Left renal pelvis (tissue), 4 donors: ENCODE measurements at regions not wholly inside any gene's neighbourhood (a gene's known extent, or its start where the extent isn't known, plus 50 kb on each side); places are given as distances from the start of the nearest gene placed in this dataset.
"Not testable (repeated sequence)": the region's sequence is repeated elsewhere in the genome, so short reads cannot be mapped to it uniquely, and the experiment has no call there.

Source experiments
- DNase-seq, 4 donors: peaks; one replicate each; pipeline ENCODE4 v3.0.0-alpha.2; 2013; ENCODE audit warnings: low read depth in 4 of 4, low spot score in 3 of 4

- no peak for DNase-seq
Measured at GRCh38 chr4:84232309-84233095, 266.6 kb downstream of the NKX6-1 start.

GRCh38 chr4:84231539-84232055 is 267.5 kb downstream of the NKX6-1 start:
- no peak for DNase-seq

GRCh38 chr4:84224522-84224921 is 274.6 kb downstream of the NKX6-1 start:
- DNase-seq, result no peak

- DNase-seq, result no peak
Measured at GRCh38 chr4:84221704-84222103, 277.4 kb downstream of the NKX6-1 start.

- DNase-seq, result no peak
Measured at GRCh38 chr4:84220990-84221389, 278.1 kb downstream of the NKX6-1 start.

GRCh38 chr4:84219656-84220055 is 279.4 kb downstream of the NKX6-1 start:
- no peak for DNase-seq

GRCh38 chr4:84218031-84218430 is 281.1 kb downstream of the NKX6-1 start:
- no peak for DNase-seq

GRCh38 chr4:84215217-84215616 is 283.9 kb downstream of the NKX6-1 start:
- DNase-seq, result no peak

- not testable (repeated sequence) for DNase-seq
Measured at GRCh38 chr4:84206226-84206625, 292.9 kb downstream of the NKX6-1 start.

- DNase-seq, result no peak
Measured at GRCh38 chr4:84189144-84189543, 309.9 kb downstream of the NKX6-1 start.

GRCh38 chr4:84179409-84179808 is 319.7 kb downstream of the NKX6-1 start:
- DNase-seq, result no peak

GRCh38 chr4:84177831-84178542 is 321.1 kb downstream of the NKX6-1 start:
- no peak for DNase-seq

- DNase-seq, result no peak
Measured at GRCh38 chr4:84176016-84176415, 323.1 kb downstream of the NKX6-1 start.

GRCh38 chr4:84171871-84172270 is 327.2 kb downstream of the NKX6-1 start:
- DNase-seq, result no peak

GRCh38 chr4:84167564-84167963 is 331.5 kb downstream of the NKX6-1 start:
- no peak for DNase-seq

- DNase-seq, result no peak
Measured at GRCh38 chr4:84167093-84167492, 332.0 kb downstream of the NKX6-1 start.

- no peak for DNase-seq
Measured at GRCh38 chr4:84166486-84166885, 332.6 kb downstream of the NKX6-1 start.

- DNase-seq, result no peak
Measured at GRCh38 chr4:84164201-84164600, 334.9 kb downstream of the NKX6-1 start.

GRCh38 chr4:84159762-84160161 is 339.3 kb downstream of the NKX6-1 start:
- DNase-seq, result no peak

- DNase-seq, result no peak
Measured at GRCh38 chr4:84158670-84159069, 340.4 kb downstream of the NKX6-1 start.

- no peak for DNase-seq
Measured at GRCh38 chr4:84151574-84151973, 347.5 kb downstream of the NKX6-1 start.

- DNase-seq, result no peak
Measured at GRCh38 chr4:84150177-84150576, 348.9 kb downstream of the NKX6-1 start.
